ENCODE measurements at regions not wholly inside any gene's neighbourhood (a gene's known extent, or its start where the extent isn't known, plus 50 kb on each side); places are given as distances from the start of the nearest gene placed in this dataset.

GRCh38 chr14:66380143-66380542, 106.0 kb upstream of the CCDC196 start:
- no peak for DNase-seq (ENCODE audit: low spot score)
- ATAC-seq (ENCODE audit: low FRiP score) = no peak
- no peak for TF ChIP-seq CTCF (IDR thresholded peaks at IDR 0.05)

- no peak for TF ChIP-seq CTCF (IDR thresholded peaks at IDR 0.05)
- no peak for DNase-seq (ENCODE audit: low spot score)
- no peak for ATAC-seq (ENCODE audit: low FRiP score)
Measured at GRCh38 chr14:66381755-66382154, 104.4 kb upstream of the CCDC196 start.

GRCh38 chr14:66383257-66383656, 102.9 kb upstream of the CCDC196 start:
- TF ChIP-seq CTCF (IDR thresholded peaks at IDR 0.05) = no peak
- ATAC-seq (ENCODE audit: low FRiP score) (no peak), DNase-seq (ENCODE audit: low spot score) (no peak)

GRCh38 chr14:66383771-66384170, 102.4 kb upstream of the CCDC196 start:
- DNase-seq (ENCODE audit: low spot score) (no peak), ATAC-seq (ENCODE audit: low FRiP score) (no peak)
- TF ChIP-seq CTCF (IDR thresholded peaks at IDR 0.05) = no peak

GRCh38 chr14:66388516-66388915, 97.7 kb upstream of the CCDC196 start:
- TF ChIP-seq CTCF (IDR thresholded peaks at IDR 0.05) = no peak

GRCh38 chr14:66389481-66389880, 96.7 kb upstream of the CCDC196 start:
- ATAC-seq (ENCODE audit: low FRiP score) = no peak
- no peak for TF ChIP-seq CTCF (IDR thresholded peaks at IDR 0.05)
- no peak for DNase-seq (ENCODE audit: low spot score)

More at GRCh38 chr14:66388516-66388915, 97.7 kb upstream of the CCDC196 start:
- ATAC-seq (ENCODE audit: low FRiP score) = no peak
- DNase-seq (ENCODE audit: low spot score) = no peak

GRCh38 chr14:66395300-66395699, 90.9 kb upstream of the CCDC196 start:
- no peak for DNase-seq (ENCODE audit: low spot score)
- TF ChIP-seq CTCF (IDR thresholded peaks at IDR 0.05) = no peak
- no peak for ATAC-seq (ENCODE audit: low FRiP score)

Data from omental fat pad (tissue), 3 donors.